Panc1 (cell line): ENCODE measurements at regions not wholly inside any gene's neighbourhood (a gene's known extent, or its start where the extent isn't known, plus 50 kb on each side); places are given as distances from the start of the nearest gene placed in this dataset.

Experiments
- ATAC-seq: fragments of 200-7000 bp; cut with Tn5 transposase; 2 replicates; pipeline ENCODE4 v1.9.1; 2020; ENCODE audit warnings: mild to moderate bottlenecking, moderate library complexity
- BruUV-seq: library from RNA; stranded (reverse); fragments of 400-500 nt; replicated peaks from 2 replicates; lab custom pipeline; 2021; lab: Mats Ljungman, UMichigan
- CTCF ChIA-PET: fragments of 300-600 bp; sonication (Branson Sonifier 250); formaldehyde crosslinking; loops from one replicate; lab custom pipeline; 2022; ENCODE audit warnings: antibody characterized with exemption; lab: Charles Lee
- POLR2A ChIA-PET: fragments of 300-600 bp; sonication (Branson Sonifier 250); formaldehyde crosslinking; loops from one replicate; lab custom pipeline; 2022; ENCODE audit warnings: antibody characterized with exemption; lab: Charles Lee
- DNase-seq: peaks from one replicate; pipeline ENCODE4 v3.0.0-alpha.2; 2010; ENCODE audit warnings: low read depth, low spot score
- H3K27ac ChIP-seq: 2 replicates; pipeline ENCODE4 v1.5.1; 2011; ENCODE audit warnings: mild to moderate bottlenecking, low read length, inconsistent platforms
- H3K27me3 ChIP-seq: fragments of 200-500 bp; sonication (Bioruptor generic); 2 replicates; pipeline ENCODE4 v1.6.0; 2014; ENCODE audit warnings: low read length, inconsistent platforms; ENCODE audit not compliant: control insufficient read depth, insufficient read depth
- H3K36me3 ChIP-seq: fragments of 200-500 bp; sonication (Bioruptor generic); 2 replicates; pipeline ENCODE4 v1.5.1; 2014; ENCODE audit warnings: inconsistent platforms, mild to moderate bottlenecking, low read length, moderate library complexity; ENCODE audit not compliant: control insufficient read depth, insufficient read depth
- H3K4me1 ChIP-seq: 2 replicates; pipeline ENCODE4 v1.5.1; 2011; ENCODE audit warnings: inconsistent platforms, mild to moderate bottlenecking, low read length, moderate library complexity; ENCODE audit not compliant: control insufficient read depth, insufficient read depth
- H3K4me3 ChIP-seq, 2 experiments: 2 replicates each; pipeline ENCODE4 v1.5.1; 2011 to 2012; ENCODE audit warnings: low read depth in 2 of 2, low read length in 2 of 2, mild to moderate bottlenecking in 2 of 2, inconsistent platforms in 1 of 2, moderate library complexity in 1 of 2
- H3K9me3 ChIP-seq: fragments of 200-500 bp; sonication (Bioruptor generic); 2 replicates; pipeline ENCODE4 v1.5.1; 2014; ENCODE audit warnings: low read depth, mild to moderate bottlenecking, inconsistent platforms, low read length, moderate library complexity; ENCODE audit not compliant: control insufficient read depth, insufficient read depth
- CTCF ChIP-seq: fragments of 450-650 bp; IDR thresholded peaks from 2 replicates; pipeline ENCODE4 v1.5.1; 2017; ENCODE audit warnings: mild to moderate bottlenecking
- POLR2AphosphoS5 ChIP-seq: IDR thresholded peaks from 2 replicates; pipeline ENCODE4 v1.6.1; 2012; ENCODE audit warnings: mild to moderate bottlenecking, low read depth, low read length, moderate library complexity
- SIN3A ChIP-seq: IDR thresholded peaks from 2 replicates; pipeline ENCODE4 v1.6.1; 2012; ENCODE audit warnings: low read depth, mild to moderate bottlenecking, low read length, moderate library complexity, borderline replicate concordance; ENCODE audit not compliant: insufficient read depth
- TCF7L2 ChIP-seq: IDR thresholded peaks from 2 replicates; pipeline ENCODE4 v1.6.1; 2011; ENCODE audit warnings: mild to moderate bottlenecking, low read depth, low read length, inconsistent platforms
- in situ Hi-C: cut with HindIII; loops from 2 replicates; pipeline ENCODE4 v1.10.0; 2016; ENCODE audit warnings: low sequenced_read_pairs, low pct_unique_long_range_greater_than_20kb
- intact Hi-C: fragments of 100-400 bp; cut with micrococcal nuclease; formaldehyde crosslinking; loops from one replicate; pipeline ENCODE4 v1.10.0; 2022; ENCODE audit not compliant: unreplicated experiment
- TF ChIP-seq, protein P1 (sequence below), 2 experiments: IDR thresholded peaks; 2 replicates each; pipeline ENCODE4 v1.6.1; 2011 to 2012; ENCODE audit warnings: low read depth in 2 of 2, control low read depth in 1 of 2, low read length in 1 of 2, mild to moderate bottlenecking in 1 of 2, moderate library complexity in 1 of 2; ENCODE audit not compliant: insufficient read depth in 1 of 2

DNA sequence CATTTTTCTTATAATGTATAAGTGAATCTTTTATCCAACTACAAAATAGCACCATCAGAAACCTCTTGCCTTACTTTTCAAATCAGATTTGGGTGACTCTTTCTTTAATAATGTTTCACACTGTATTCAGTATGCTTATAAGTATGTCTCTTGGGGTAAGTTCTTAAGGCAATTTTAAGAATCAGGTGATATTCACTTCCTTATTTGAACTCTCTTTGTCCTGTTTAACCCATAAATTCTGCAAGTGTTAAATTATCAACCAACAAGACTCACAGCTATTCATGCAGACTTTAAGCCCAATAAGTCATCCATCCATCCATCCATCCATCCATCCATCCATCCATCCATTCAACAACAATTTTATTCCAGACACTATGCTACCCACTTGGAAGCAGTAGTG is 142.7 kb upstream of the FBXL17 start:
- DNase-seq (no peak), ATAC-seq (no peak)
- Histone ChIP-seq H3K4me3 (no peak overlapping the region), H3K27me3 (no peaks in the 10 kb centered on the region), H3K4me1 (no peaks in the 10 kb centered on the region), H3K27ac (no peak overlapping the region), H3K9me3 (0 out of 2 replicates have a peak, but pooled peaks cover 3% of the 10 kb centered on the region), H3K36me3 (no peaks in the 10 kb centered on the region)
- in situ Hi-C loops = no loop called here
- no TSS peak for BruUV-seq
- ChIA-PET POLR2A (no interaction called here), CTCF (no interaction called here)
- intact Hi-C loops = loop anchor here (5.0 kb wide), 1 partner anchor 93 kb away; no protein-coding TSS in a partner anchor
- TF ChIP-seq SIN3A (no peak), TCF7L2 (no peak), CTCF (no peak), POLR2AphosphoS5 (no peak)
- TF ChIP-seq, protein P1, sequence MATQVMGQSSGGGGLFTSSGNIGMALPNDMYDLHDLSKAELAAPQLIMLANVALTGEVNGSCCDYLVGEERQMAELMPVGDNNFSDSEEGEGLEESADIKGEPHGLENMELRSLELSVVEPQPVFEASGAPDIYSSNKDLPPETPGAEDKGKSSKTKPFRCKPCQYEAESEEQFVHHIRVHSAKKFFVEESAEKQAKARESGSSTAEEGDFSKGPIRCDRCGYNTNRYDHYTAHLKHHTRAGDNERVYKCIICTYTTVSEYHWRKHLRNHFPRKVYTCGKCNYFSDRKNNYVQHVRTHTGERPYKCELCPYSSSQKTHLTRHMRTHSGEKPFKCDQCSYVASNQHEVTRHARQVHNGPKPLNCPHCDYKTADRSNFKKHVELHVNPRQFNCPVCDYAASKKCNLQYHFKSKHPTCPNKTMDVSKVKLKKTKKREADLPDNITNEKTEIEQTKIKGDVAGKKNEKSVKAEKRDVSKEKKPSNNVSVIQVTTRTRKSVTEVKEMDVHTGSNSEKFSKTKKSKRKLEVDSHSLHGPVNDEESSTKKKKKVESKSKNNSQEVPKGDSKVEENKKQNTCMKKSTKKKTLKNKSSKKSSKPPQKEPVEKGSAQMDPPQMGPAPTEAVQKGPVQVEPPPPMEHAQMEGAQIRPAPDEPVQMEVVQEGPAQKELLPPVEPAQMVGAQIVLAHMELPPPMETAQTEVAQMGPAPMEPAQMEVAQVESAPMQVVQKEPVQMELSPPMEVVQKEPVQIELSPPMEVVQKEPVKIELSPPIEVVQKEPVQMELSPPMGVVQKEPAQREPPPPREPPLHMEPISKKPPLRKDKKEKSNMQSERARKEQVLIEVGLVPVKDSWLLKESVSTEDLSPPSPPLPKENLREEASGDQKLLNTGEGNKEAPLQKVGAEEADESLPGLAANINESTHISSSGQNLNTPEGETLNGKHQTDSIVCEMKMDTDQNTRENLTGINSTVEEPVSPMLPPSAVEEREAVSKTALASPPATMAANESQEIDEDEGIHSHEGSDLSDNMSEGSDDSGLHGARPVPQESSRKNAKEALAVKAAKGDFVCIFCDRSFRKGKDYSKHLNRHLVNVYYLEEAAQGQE (IDR thresholded peaks at IDR 0.05; ENCODE audit: insufficient read depth in 1 of 2, low read depth in 2 of 2, low read length in 1 of 2) = no peak

GRCh38 chr5:108523360-108523759 is 141.5 kb upstream of the FBXL17 start:
- Histone ChIP-seq H3K9me3 (0 out of 2 replicates have a peak, but pooled peaks cover 3% of the 10 kb centered on the region), H3K4me3 (no peak overlapping the region), H3K27me3 (no peaks in the 10 kb centered on the region), H3K4me1 (no peaks in the 10 kb centered on the region), H3K36me3 (no peaks in the 10 kb centered on the region), H3K27ac (no peak overlapping the region)
- no peak for DNase-seq
- ChIA-PET CTCF (interaction anchor here (0.7 kb wide), 1 partner anchor 114 kb away, joined by 3 read pairs; no protein-coding TSS in a partner anchor), POLR2A (no interaction called here)
- in situ Hi-C loops (no loop called here), intact Hi-C loops (loop anchor here (5.0 kb wide), 1 partner anchor 94 kb away; no protein-coding TSS in a partner anchor)
- no TSS peak for BruUV-seq
- no peak for ATAC-seq
- TF ChIP-seq, protein P1 (IDR thresholded peaks at IDR 0.05; ENCODE audit: insufficient read depth in 1 of 2, low read depth in 2 of 2, low read length in 1 of 2) = no peak
- no peak for TF ChIP-seq POLR2AphosphoS5
- TF ChIP-seq TCF7L2 = no peak
- TF ChIP-seq SIN3A = no peak
- no peak for TF ChIP-seq CTCF
